Fibroblast of pulmonary artery (primary cell): ENCODE measurements at regions not wholly inside any gene's neighbourhood (a gene's known extent, or its start where the extent isn't known, plus 50 kb on each side); places are given as distances from the start of the nearest gene placed in this dataset.

Source experiments
- DNase-seq: peaks from one replicate; pipeline ENCODE4 v3.0.0-alpha.2; 2010; ENCODE audit warnings: low read depth
- H3K4me3 ChIP-seq: replicated peaks from 2 replicates; pipeline ENCODE4 v1.5.1; 2011; ENCODE audit warnings: low read depth, mild to moderate bottlenecking, control low read depth, low read length, moderate library complexity
- TF ChIP-seq, protein P1 (sequence below): IDR thresholded peaks from 2 replicates; pipeline ENCODE4 v1.5.1; 2011; ENCODE audit warnings: mild to moderate bottlenecking, control low read depth, low read length, inconsistent platforms; ENCODE audit errors: missing control alignments

- TF ChIP-seq, protein P1, sequence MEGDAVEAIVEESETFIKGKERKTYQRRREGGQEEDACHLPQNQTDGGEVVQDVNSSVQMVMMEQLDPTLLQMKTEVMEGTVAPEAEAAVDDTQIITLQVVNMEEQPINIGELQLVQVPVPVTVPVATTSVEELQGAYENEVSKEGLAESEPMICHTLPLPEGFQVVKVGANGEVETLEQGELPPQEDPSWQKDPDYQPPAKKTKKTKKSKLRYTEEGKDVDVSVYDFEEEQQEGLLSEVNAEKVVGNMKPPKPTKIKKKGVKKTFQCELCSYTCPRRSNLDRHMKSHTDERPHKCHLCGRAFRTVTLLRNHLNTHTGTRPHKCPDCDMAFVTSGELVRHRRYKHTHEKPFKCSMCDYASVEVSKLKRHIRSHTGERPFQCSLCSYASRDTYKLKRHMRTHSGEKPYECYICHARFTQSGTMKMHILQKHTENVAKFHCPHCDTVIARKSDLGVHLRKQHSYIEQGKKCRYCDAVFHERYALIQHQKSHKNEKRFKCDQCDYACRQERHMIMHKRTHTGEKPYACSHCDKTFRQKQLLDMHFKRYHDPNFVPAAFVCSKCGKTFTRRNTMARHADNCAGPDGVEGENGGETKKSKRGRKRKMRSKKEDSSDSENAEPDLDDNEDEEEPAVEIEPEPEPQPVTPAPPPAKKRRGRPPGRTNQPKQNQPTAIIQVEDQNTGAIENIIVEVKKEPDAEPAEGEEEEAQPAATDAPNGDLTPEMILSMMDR = no peak
- DNase-seq = no peak
- no peak overlapping the region for H3K4me3 ChIP-seq
Observed at GRCh38 chr11:11677672-11678356, 56.0 kb upstream of the GALNT18 start.

DNA sequence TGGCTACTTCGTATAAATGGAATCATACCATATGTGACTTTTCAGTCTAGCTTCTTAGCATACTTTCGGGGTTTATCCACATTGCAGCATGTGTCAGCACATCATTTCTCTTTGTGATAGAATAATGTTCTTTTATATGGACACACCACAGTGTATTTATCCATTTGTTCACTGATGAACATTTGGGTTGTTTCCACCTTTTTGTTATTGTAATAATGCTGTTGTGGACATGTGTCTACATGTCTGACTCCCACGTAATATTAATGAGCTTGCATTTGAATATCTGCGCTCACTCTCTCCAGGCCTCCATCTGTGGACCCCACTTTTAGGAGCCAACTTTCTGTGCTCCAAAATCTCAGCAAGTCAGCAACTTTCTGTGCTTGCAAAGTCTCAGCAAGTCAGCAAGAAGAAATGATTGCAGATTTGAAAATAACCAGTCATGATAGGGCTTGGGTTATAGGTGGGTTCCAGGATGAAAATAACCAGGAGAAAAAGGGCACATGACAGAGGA, 53.9 kb upstream of the GALNT18 start:
- DNase-seq = no peak
- H3K4me3 ChIP-seq = no peak overlapping the region
- TF ChIP-seq, protein P1 = no peak

DNA sequence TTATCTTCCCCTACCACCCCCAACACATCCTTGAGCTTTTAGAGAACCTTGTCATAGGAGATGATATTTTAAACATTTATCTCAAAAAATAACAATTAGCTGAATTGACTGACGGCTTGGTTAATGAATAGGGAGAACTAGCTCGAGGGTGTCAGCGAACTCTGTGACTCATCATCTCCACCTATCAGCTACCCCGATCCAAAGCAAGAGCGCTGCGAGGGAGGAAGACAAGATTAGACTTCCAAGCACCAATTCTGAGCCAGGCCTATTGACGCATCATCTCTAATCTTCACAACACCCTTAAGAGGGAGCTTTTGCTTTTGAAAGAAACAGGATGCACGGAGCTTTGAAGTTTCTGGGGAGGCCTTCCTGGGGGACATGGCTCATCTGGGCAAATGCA, 51.0 kb upstream of the GALNT18 start:
- DNase-seq = no peak
- no peak overlapping the region for H3K4me3 ChIP-seq
- TF ChIP-seq, protein P1 = no peak

DNA sequence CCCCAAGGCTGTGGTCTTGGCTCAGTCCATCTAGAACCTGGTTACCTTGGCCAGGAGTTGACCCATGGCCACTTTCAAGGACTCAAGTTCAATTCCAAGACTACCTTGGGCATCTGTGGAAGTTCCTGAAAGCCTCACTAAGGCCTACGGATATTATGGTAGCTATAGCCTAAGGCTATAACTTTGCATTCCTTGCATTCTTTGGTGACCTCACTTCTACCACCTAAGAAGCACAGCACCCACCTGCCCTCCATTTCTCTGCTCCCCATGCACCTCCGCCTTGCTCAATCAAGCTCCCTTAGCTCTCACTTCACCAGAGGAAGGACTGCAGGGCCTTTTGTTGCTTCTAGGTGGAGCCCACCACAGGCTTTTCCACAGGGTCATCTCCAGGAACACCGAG, 50.3 kb upstream of the GALNT18 start:
- no peak for DNase-seq
- H3K4me3 ChIP-seq = no peak overlapping the region
- TF ChIP-seq, protein P1 = no peak
